NB4 (cell line): ENCODE measurements at regions not wholly inside any gene's neighbourhood (a gene's known extent, or its start where the extent isn't known, plus 50 kb on each side); places are given as distances from the start of the nearest gene placed in this dataset.

Source experiments
- DNase-seq: peaks from one replicate; pipeline ENCODE4 v3.0.0; 2010; ENCODE audit warnings: low read depth
- H3K4me3 ChIP-seq: one replicate; pipeline ENCODE4 v1.5.1; 2011; ENCODE audit warnings: mild to moderate bottlenecking, low read depth, low read length, moderate library complexity
- MYC ChIP-seq: IDR thresholded peaks from 2 replicates; pipeline ENCODE4 v1.6.1; 2011; ENCODE audit warnings: low read depth, low read length
- POLR2A ChIP-seq: IDR thresholded peaks from 2 replicates; pipeline ENCODE4 v1.6.1; 2011; ENCODE audit warnings: mild to moderate bottlenecking; ENCODE audit not compliant: insufficient read length; ENCODE audit errors: extremely low read depth
- TF ChIP-seq, protein P1 (sequence below): IDR thresholded peaks from one replicate; pipeline ENCODE4 v1.5.1; 2012; ENCODE audit warnings: low read depth, low read length
- TF ChIP-seq, protein P2 (sequence below): IDR thresholded peaks from 2 replicates; pipeline ENCODE4 v1.6.1; 2011; ENCODE audit warnings: low read depth, low read length

DNA sequence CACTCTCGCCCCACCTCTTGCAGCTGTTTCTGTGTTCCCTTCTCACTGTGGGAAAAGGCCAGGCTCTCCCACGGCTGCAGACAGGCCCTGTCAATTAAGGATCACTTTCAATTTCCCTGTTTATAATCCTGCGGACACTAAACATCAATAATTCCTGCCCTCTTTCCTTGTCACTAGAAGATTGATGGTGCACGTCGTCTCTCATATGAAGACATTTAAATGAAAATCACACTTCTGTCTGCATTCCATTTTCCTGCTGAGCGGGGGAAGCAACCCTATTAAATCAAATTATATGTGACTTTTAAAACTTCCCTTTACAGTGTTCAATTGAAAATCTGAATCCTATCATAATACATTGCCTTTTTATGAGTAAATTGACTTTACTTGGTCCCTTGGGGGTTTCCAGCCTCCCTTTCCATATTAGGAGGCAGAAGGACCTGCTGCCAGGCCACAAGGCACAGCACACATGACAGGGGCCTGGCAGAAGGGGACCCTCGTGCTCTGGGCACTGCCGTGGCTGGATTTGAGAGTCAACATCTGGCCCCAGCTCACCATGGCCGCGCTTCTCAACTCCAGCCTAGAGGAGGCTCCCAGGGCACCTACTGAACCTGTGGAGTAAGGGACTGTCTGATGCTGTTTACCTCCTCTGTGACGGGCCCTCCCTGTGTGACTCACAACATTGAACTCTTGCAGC, 311.0 kb upstream of the IRX4 start:
- DNase-seq = no peak
- TF ChIP-seq POLR2A (no peak), MYC (no peak)
- TF ChIP-seq, protein P1, sequence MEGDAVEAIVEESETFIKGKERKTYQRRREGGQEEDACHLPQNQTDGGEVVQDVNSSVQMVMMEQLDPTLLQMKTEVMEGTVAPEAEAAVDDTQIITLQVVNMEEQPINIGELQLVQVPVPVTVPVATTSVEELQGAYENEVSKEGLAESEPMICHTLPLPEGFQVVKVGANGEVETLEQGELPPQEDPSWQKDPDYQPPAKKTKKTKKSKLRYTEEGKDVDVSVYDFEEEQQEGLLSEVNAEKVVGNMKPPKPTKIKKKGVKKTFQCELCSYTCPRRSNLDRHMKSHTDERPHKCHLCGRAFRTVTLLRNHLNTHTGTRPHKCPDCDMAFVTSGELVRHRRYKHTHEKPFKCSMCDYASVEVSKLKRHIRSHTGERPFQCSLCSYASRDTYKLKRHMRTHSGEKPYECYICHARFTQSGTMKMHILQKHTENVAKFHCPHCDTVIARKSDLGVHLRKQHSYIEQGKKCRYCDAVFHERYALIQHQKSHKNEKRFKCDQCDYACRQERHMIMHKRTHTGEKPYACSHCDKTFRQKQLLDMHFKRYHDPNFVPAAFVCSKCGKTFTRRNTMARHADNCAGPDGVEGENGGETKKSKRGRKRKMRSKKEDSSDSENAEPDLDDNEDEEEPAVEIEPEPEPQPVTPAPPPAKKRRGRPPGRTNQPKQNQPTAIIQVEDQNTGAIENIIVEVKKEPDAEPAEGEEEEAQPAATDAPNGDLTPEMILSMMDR = no peak
- TF ChIP-seq, protein P2, sequence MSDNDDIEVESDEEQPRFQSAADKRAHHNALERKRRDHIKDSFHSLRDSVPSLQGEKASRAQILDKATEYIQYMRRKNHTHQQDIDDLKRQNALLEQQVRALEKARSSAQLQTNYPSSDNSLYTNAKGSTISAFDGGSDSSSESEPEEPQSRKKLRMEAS = no peak
- H3K4me3 ChIP-seq = no peak overlapping the region

DNA sequence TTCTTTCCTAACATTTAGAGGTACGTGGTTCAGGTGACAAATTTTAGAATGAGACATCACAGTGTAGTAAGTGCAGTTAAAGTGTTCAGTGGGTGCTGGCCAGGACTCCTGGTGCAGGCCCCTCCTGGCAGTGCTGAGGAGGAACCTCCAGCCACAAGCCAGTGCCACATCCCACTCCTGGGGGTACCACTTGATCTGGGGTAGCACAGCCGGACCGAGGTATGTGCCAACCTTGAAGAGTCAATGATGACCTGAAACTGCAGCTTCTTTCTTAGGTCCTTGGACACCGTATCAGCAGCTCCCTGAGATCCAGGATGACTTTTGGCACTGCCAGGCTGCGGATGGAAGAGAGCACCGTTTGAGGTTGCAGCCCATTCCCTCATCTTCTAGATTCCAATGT, 310.4 kb upstream of the IRX4 start:
- TF ChIP-seq, protein P1 = no peak
- TF ChIP-seq MYC = no peak
- TF ChIP-seq, protein P2 = no peak
- TF ChIP-seq POLR2A = no peak

DNA sequence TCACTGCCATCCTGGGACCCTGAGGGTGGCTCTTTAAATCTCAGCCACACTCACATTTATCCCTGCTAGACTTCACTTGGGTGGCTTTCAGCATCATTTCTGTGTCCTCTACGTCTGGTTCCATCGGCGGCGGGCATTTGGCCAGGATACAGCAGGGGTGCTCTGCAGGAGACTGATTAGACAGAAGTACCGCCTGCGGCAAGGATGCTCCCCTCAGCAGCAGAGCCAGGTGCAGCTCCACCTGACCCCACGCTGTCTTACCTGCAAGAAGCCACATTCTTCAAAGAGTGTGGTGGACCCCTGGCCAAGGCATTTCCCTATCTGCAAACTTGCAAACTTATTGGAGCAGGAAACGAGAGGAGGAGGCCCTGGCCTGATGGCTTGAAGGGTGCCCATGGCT, 309.8 kb upstream of the IRX4 start:
- H3K4me3 ChIP-seq = no peak overlapping the region
- no peak for DNase-seq
- TF ChIP-seq MYC = no peak
- TF ChIP-seq POLR2A = no peak
- TF ChIP-seq, protein P1 = no peak
- TF ChIP-seq, protein P2 = no peak

More for the DNA sequence above, 310.4 kb upstream of the IRX4 start:
- no peak overlapping the region for H3K4me3 ChIP-seq
- DNase-seq = no peak

DNA sequence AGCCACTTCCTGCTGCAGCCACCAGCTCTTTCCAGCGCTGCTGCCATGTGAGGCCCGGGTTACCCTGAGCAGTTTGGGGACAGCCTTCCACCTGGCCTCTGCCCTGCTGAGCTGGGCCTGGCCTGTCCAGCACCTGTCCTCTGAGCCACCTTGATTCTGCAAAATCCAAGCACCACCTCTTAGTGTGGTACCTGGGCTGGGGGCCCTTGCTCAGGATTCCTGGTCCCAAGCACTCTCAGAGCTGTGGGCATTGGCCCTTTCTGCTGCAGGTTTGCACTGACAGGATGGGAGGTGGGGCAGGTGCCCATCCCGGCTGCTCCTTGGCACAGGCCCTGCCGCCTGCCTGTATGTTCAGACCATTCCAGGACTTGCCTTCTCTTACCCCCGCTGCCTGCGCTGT, 309.2 kb upstream of the IRX4 start:
- no peak for DNase-seq
- TF ChIP-seq MYC = no peak
- TF ChIP-seq POLR2A = no peak
- TF ChIP-seq, protein P2 = no peak
- TF ChIP-seq, protein P1 = no peak
- H3K4me3 ChIP-seq = no peak overlapping the region

DNA sequence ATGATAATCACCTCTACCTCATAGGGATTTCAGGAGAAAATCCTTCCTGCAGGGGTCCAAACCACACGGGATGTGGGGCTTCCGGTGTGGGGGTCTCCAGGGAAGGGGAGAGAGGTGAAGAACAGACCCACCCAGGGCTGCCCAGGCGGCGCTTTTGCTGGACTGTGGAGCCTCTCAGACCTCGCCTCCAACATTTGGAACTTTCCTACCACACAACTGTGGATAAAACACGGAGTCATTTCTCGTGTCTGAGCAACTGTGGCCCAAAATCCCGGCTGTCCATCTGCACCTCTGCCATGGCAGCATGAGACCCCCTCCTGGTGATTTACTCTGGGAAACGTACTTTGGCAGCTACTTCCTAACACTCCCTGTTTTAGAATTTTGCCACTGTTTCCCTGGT, 307.8 kb upstream of the IRX4 start:
- DNase-seq = no peak
- TF ChIP-seq, protein P2 = no peak
- TF ChIP-seq MYC (no peak), POLR2A (no peak)
- TF ChIP-seq, protein P1 = no peak
- H3K4me3 ChIP-seq = no peak overlapping the region
